HCT116 (cell line): ENCODE measurements at regions not wholly inside any gene's neighbourhood (a gene's known extent, or its start where the extent isn't known, plus 50 kb on each side); places are given as distances from the start of the nearest gene placed in this dataset.

ENCODE experiments used
- ATAC-seq: fragments of 200-7000 bp; cut with Tn5 transposase; 2 replicates; pipeline ENCODE4 v1.9.1; 2020; ENCODE audit warnings: mild to moderate bottlenecking, moderate library complexity
- BruUV-seq: library from RNA; stranded (reverse); fragments of 400-500 nt; replicated peaks from 2 replicates; lab custom pipeline; 2021; lab: Mats Ljungman, UMichigan
- CTCF ChIA-PET: fragments of 300-600 bp; sonication (Branson Sonifier 250); formaldehyde crosslinking; loops from one replicate; lab custom pipeline; 2021; ENCODE audit warnings: antibody characterized with exemption; lab: Charles Lee
- POLR2A ChIA-PET: fragments of 300-600, 350-600 bp; sonication (Branson Sonifier 250); formaldehyde crosslinking; loops from one replicate; lab custom pipeline; 2021; ENCODE audit warnings: antibody characterized with exemption; lab: Charles Lee
- RAD21 ChIA-PET, 2 experiments: fragments of 300-600 bp; sonication (Branson Sonifier 250); formaldehyde crosslinking; loops; one replicate each; lab custom pipeline; 2023; ENCODE audit warnings: low total read pairs in 2 of 2; ENCODE audit not compliant: uncharacterized antibody in 2 of 2, unreplicated experiment in 2 of 2, low non-redundant PET in 1 of 2; lab: Charles Lee
- DNase-seq: peaks from one replicate; pipeline ENCODE4 v3.0.0-alpha.2; 2010; ENCODE audit warnings: low read depth, low spot score
- H2AFZ ChIP-seq: fragments of 200-600 bp; shearing (Covaris generic), sonication (generic); 2 replicates; pipeline ENCODE4 v1.6.1; 2017; ENCODE audit warnings: low read depth, mixed run types, mixed read lengths, antibody characterized with exemption, low read length; ENCODE audit not compliant: poor library complexity, severe bottlenecking
- H3K27ac ChIP-seq: 2 replicates; pipeline ENCODE4 v1.5.1; 2012; ENCODE audit warnings: low read depth, low read length
- H3K27me3 ChIP-seq: fragments of 200-600 bp; sonication (generic); 2 replicates; pipeline ENCODE4 v1.6.1; 2016; ENCODE audit warnings: mixed run types, low read length, mixed read lengths; ENCODE audit not compliant: insufficient read depth
- H3K36me3 ChIP-seq, 2 experiments: fragments of 200-500 bp in 1 of 2; fragments of 200-600 bp in 1 of 2; sonication (Bioruptor generic) in 1 of 2; sonication (generic) in 1 of 2; 2 replicates each; pipeline versions ENCODE4 v1.5.1 to v1.6.1; 2014 to 2016; ENCODE audit warnings: low read length in 2 of 2, inconsistent platforms in 1 of 2, mixed read lengths in 1 of 2, mixed run types in 1 of 2; ENCODE audit not compliant: insufficient read depth in 2 of 2, control insufficient read depth in 1 of 2
- H3K4me1 ChIP-seq, 2 experiments: fragments of 200-600 bp in 1 of 2; sonication (generic) in 1 of 2; 2 replicates each; pipeline versions ENCODE4 v1.5.1 to v1.6.1; 2012 to 2017; ENCODE audit warnings: low read length in 2 of 2, inconsistent platforms in 1 of 2, mild to moderate bottlenecking in 1 of 2, mixed read lengths in 1 of 2, mixed run types in 1 of 2, moderate library complexity in 1 of 2; ENCODE audit not compliant: insufficient read depth in 2 of 2, control insufficient read depth in 1 of 2
- H3K4me2 ChIP-seq: fragments of 200-600 bp; sonication (generic); 2 replicates; pipeline ENCODE4 v1.6.1; 2017; ENCODE audit warnings: mixed run types, low read length, mixed read lengths
- H3K4me3 ChIP-seq, 2 experiments: fragments of 200-600 bp in 1 of 2; sonication (generic) in 1 of 2; replicated peaks in 1 of 2; 2 replicates each; pipeline ENCODE4 v1.5.1; 2011 to 2016; ENCODE audit warnings: low read length in 2 of 2, control low read depth in 1 of 2, low read depth in 1 of 2, mild to moderate bottlenecking in 1 of 2, mixed read lengths in 1 of 2, mixed run types in 1 of 2
- H3K79me2 ChIP-seq: fragments of 200-600 bp; sonication (generic); 2 replicates; pipeline ENCODE4 v1.6.1; 2017; ENCODE audit warnings: mild to moderate bottlenecking, mixed run types, low read length, moderate library complexity, mixed read lengths; ENCODE audit not compliant: insufficient read depth
- H3K9ac ChIP-seq: fragments of 200-600 bp; sonication (generic); 2 replicates; pipeline ENCODE4 v1.6.1; 2016; ENCODE audit warnings: low read length, mixed read lengths
- H3K9me2 ChIP-seq: fragments of 200-600 bp; sonication (generic), shearing (Covaris generic); 2 replicates; pipeline ENCODE4 v1.6.1; 2017; ENCODE audit warnings: mixed run types, mild to moderate bottlenecking, moderate library complexity; ENCODE audit not compliant: insufficient read depth
- H3K9me3 ChIP-seq, 2 experiments: fragments of 200-500 bp in 1 of 2; fragments of 200-600 bp in 1 of 2; sonication (Bioruptor generic) in 1 of 2; sonication (generic) in 1 of 2; 2 replicates each; pipeline ENCODE4 v1.6.1; 2014 to 2017; ENCODE audit warnings: low read length in 2 of 2, mixed read lengths in 2 of 2, inconsistent platforms in 1 of 2, low read depth in 1 of 2, mild to moderate bottlenecking in 1 of 2, mixed run types in 1 of 2, moderate library complexity in 1 of 2; ENCODE audit not compliant: control insufficient read depth in 1 of 2, insufficient read depth in 1 of 2
- H4K20me1 ChIP-seq: fragments of 200-600 bp; sonication (generic), shearing (Covaris generic); 2 replicates; pipeline ENCODE4 v1.6.1; 2017; ENCODE audit warnings: mixed run types, mild to moderate bottlenecking, moderate library complexity; ENCODE audit not compliant: insufficient read depth
- CEBPB ChIP-seq: IDR thresholded peaks from 2 replicates; pipeline ENCODE4 v1.6.1; 2012; ENCODE audit warnings: low read depth
- EGR1 ChIP-seq: IDR thresholded peaks from 2 replicates; pipeline ENCODE4 v1.6.1; 2012; ENCODE audit warnings: low read depth
- FOSL1 ChIP-seq: IDR thresholded peaks from 2 replicates; pipeline ENCODE4 v1.6.1; 2012; ENCODE audit warnings: low read depth
- POLR2AphosphoS5 ChIP-seq: IDR thresholded peaks from 2 replicates; pipeline ENCODE4 v1.6.1; 2011; ENCODE audit warnings: mild to moderate bottlenecking, low read depth, low read length, moderate library complexity
- SRF ChIP-seq: IDR thresholded peaks from 2 replicates; pipeline ENCODE4 v1.6.1; 2012; ENCODE audit warnings: low read depth
- TCF7L2 ChIP-seq: IDR thresholded peaks from 2 replicates; pipeline ENCODE4 v1.7.0; 2011; ENCODE audit warnings: borderline replicate concordance, inconsistent platforms; ENCODE audit not compliant: insufficient read depth, insufficient read length; ENCODE audit errors: extremely low read depth
- YY1 ChIP-seq: IDR thresholded peaks from 2 replicates; pipeline ENCODE4 v1.6.1; 2011; ENCODE audit warnings: low read length, low read depth, moderate library complexity, mild to moderate bottlenecking; ENCODE audit not compliant: insufficient replicate concordance; ENCODE audit errors: extremely low read depth
- ZNF274 ChIP-seq: fragments of 200-500 bp; sonication (Bioruptor generic); IDR thresholded peaks from 2 replicates; pipeline ENCODE4 v1.6.1; 2014; ENCODE audit warnings: mild to moderate bottlenecking, low read depth, low read length, inconsistent platforms
- intact Hi-C: fragments of 100-400 bp; cut with micrococcal nuclease; formaldehyde crosslinking; loops from 2 replicates; pipeline ENCODE4 v1.10.0; 2022
- TF ChIP-seq, protein P1 (sequence below): IDR thresholded peaks from 2 replicates; pipeline ENCODE4 v1.6.1; 2011; ENCODE audit warnings: mild to moderate bottlenecking, low read length, moderate library complexity; ENCODE audit not compliant: insufficient replicate concordance; ENCODE audit errors: extremely low read depth
- TF ChIP-seq, protein P2 (sequence below): IDR thresholded peaks from 2 replicates; pipeline ENCODE4 v1.6.1; 2012
- TF ChIP-seq, protein P3 (sequence below), 3 experiments: fragments of 200-600 bp in 1 of 3; sonication (generic) in 1 of 3; IDR thresholded peaks in 2 of 3; conservative IDR thresholded peaks in 1 of 3; 2 replicates each; pipeline ENCODE4 v1.5.1; 2012 to 2017; ENCODE audit warnings: low read depth in 2 of 3, low read length in 2 of 3, antibody characterized with exemption in 1 of 3, borderline replicate concordance in 1 of 3, control low read depth in 1 of 3, mild to moderate bottlenecking in 1 of 3, mixed read lengths in 1 of 3, mixed run types in 1 of 3, moderate library complexity in 1 of 3; ENCODE audit not compliant: insufficient read depth in 1 of 3
- TF ChIP-seq, protein P4 (sequence below): IDR thresholded peaks from 2 replicates; pipeline ENCODE4 v1.6.1; 2012

DNA sequence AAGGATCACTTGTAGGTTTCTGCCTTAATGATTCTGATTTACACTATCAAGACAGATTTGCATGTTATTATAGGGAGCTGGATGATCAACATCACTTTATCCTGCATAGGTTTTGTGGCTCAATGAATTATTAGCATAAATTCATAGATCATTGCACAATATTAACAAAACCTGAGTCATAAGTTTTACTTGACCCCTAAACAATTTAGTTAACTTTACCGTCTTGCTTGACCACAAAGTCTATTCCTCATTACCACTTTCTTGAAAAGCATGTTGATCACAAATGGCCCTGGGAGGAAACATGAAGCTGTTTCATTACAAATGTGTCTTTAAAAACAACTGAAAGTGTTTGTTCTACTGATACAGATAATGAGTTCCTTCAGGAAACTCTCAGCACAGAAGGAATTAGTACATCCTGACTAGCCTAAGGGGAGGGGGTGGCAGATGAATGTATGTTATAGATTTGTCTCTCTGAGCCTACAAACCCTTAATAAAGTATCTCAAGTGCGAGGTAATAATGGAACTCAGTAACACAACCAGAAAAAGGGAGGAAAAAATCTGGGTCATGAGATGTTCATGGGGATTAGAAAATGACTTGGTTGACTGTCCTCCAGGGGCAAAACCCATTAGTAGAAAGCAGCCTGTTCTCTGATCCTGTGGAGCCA is 303.4 kb downstream of the PIK3C3 start:
- intact Hi-C loops, result no loop called here
- no peaks in the 10 kb centered on the region for H3K4me1 ChIP-seq
- no peaks in the 10 kb centered on the region for H3K9me2 ChIP-seq
- ChIA-PET CTCF (no interaction called here), RAD21 (no interaction called here), POLR2A (no interaction called here)
- no peaks in the 10 kb centered on the region for H4K20me1 ChIP-seq
- TF ChIP-seq, protein P1, sequence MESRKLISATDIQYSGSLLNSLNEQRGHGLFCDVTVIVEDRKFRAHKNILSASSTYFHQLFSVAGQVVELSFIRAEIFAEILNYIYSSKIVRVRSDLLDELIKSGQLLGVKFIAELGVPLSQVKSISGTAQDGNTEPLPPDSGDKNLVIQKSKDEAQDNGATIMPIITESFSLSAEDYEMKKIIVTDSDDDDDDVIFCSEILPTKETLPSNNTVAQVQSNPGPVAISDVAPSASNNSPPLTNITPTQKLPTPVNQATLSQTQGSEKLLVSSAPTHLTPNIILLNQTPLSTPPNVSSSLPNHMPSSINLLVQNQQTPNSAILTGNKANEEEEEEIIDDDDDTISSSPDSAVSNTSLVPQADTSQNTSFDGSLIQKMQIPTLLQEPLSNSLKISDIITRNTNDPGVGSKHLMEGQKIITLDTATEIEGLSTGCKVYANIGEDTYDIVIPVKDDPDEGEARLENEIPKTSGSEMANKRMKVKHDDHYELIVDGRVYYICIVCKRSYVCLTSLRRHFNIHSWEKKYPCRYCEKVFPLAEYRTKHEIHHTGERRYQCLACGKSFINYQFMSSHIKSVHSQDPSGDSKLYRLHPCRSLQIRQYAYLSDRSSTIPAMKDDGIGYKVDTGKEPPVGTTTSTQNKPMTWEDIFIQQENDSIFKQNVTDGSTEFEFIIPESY, result no peak
- TF ChIP-seq SRF (no peak), FOSL1 (no peak), TCF7L2 (no peak), ZNF274 (no peak)
- no peak for DNase-seq
- BruUV-seq, result no TSS peak
- H3K9ac ChIP-seq, result no peak overlapping the region
- no peak overlapping the region for H3K4me2 ChIP-seq
- no peak overlapping the region for H3K4me3 ChIP-seq
- ATAC-seq, result no peak
- no peaks in the 10 kb centered on the region for H3K36me3 ChIP-seq
- H3K9me3 ChIP-seq, result peaks cover 0 to 14% of the 10 kb centered on the region in 2 experiments; a peak in 2 of 4 replicates
- H2AFZ ChIP-seq, result no peak overlapping the region
- no peaks in the 10 kb centered on the region for H3K27me3 ChIP-seq
- no peaks in the 10 kb centered on the region for H3K79me2 ChIP-seq
- H3K27ac ChIP-seq, result no peak overlapping the region

DNA sequence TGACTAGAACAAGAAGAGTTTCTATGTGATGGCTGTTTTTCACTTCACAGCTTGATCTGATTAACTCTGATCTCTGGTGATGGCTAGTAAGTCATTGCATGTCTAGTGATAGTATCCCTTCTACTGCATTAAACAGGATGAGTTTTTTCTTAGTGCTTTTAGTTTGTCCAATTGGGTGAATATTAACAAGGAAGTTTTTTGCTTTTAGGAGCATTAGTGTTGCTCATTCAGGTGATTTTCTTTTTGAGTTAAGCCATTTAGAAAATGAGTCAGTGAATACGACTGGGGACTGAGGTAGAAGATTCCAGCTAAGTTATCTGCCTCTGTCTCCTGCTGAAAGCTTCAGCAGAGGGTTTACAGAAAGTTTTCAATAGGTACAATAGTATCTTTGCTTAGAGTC is 306.7 kb downstream of the PIK3C3 start:
- CTCF ChIA-PET, result no interaction called here
- no peaks in the 10 kb centered on the region for H3K9me2 ChIP-seq
- POLR2A ChIA-PET, result no interaction called here
- no peak overlapping the region for H3K4me2 ChIP-seq
- H3K9ac ChIP-seq, result no peak overlapping the region
- no peak overlapping the region for H2AFZ ChIP-seq
- no peak for ATAC-seq
- no peak overlapping the region for H3K27ac ChIP-seq
- H3K4me3 ChIP-seq, result no peak overlapping the region
- no peaks in the 10 kb centered on the region for H3K36me3 ChIP-seq
- no peaks in the 10 kb centered on the region for H3K4me1 ChIP-seq
- no peaks in the 10 kb centered on the region for H3K27me3 ChIP-seq
- TF ChIP-seq, protein P2, sequence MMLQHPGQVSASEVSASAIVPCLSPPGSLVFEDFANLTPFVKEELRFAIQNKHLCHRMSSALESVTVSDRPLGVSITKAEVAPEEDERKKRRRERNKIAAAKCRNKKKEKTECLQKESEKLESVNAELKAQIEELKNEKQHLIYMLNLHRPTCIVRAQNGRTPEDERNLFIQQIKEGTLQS, result no peak
- TF ChIP-seq YY1 (no peak), SRF (no peak), ZNF274 (no peak), EGR1 (no peak), POLR2AphosphoS5 (no peak), CEBPB (no peak)
- TF ChIP-seq, protein P3, sequence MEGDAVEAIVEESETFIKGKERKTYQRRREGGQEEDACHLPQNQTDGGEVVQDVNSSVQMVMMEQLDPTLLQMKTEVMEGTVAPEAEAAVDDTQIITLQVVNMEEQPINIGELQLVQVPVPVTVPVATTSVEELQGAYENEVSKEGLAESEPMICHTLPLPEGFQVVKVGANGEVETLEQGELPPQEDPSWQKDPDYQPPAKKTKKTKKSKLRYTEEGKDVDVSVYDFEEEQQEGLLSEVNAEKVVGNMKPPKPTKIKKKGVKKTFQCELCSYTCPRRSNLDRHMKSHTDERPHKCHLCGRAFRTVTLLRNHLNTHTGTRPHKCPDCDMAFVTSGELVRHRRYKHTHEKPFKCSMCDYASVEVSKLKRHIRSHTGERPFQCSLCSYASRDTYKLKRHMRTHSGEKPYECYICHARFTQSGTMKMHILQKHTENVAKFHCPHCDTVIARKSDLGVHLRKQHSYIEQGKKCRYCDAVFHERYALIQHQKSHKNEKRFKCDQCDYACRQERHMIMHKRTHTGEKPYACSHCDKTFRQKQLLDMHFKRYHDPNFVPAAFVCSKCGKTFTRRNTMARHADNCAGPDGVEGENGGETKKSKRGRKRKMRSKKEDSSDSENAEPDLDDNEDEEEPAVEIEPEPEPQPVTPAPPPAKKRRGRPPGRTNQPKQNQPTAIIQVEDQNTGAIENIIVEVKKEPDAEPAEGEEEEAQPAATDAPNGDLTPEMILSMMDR (IDR thresholded peaks at IDR 0.05 in 2 of 3, conservative IDR thresholded peaks at IDR 0.05 in 1 of 3; ENCODE audit: borderline replicate concordance in 1 of 3, insufficient read depth in 1 of 3, low read depth in 2 of 3, low read length in 2 of 3), result no peak
- TF ChIP-seq, protein P4, sequence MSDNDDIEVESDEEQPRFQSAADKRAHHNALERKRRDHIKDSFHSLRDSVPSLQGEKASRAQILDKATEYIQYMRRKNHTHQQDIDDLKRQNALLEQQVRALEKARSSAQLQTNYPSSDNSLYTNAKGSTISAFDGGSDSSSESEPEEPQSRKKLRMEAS, result no peak
- no peak for DNase-seq
- intact Hi-C loops, result no loop called here
- H4K20me1 ChIP-seq, result no peaks in the 10 kb centered on the region
- peaks cover 0 to 8% of the 10 kb centered on the region in 2 experiments; a peak in 2 of 4 replicates for H3K9me3 ChIP-seq
- no TSS peak for BruUV-seq
- no peaks in the 10 kb centered on the region for H3K79me2 ChIP-seq
- RAD21 ChIA-PET, result no interaction called here
